COLO668 (cell line): ENCODE measurements at regions not wholly inside any gene's neighbourhood (a gene's known extent, or its start where the extent isn't known, plus 50 kb on each side); places are given as distances from the start of the nearest gene placed in this dataset.
"Not testable (repeated sequence)": the region's sequence is repeated elsewhere in the genome, so short reads cannot be mapped to it uniquely, and the experiment has no call there.

Experiments used
- DNase-seq: peaks from one replicate; lab custom pipeline; 2025; ENCODE audit not compliant: unreplicated experiment; lab: John Stamatoyannopoulos, UW

DNA sequence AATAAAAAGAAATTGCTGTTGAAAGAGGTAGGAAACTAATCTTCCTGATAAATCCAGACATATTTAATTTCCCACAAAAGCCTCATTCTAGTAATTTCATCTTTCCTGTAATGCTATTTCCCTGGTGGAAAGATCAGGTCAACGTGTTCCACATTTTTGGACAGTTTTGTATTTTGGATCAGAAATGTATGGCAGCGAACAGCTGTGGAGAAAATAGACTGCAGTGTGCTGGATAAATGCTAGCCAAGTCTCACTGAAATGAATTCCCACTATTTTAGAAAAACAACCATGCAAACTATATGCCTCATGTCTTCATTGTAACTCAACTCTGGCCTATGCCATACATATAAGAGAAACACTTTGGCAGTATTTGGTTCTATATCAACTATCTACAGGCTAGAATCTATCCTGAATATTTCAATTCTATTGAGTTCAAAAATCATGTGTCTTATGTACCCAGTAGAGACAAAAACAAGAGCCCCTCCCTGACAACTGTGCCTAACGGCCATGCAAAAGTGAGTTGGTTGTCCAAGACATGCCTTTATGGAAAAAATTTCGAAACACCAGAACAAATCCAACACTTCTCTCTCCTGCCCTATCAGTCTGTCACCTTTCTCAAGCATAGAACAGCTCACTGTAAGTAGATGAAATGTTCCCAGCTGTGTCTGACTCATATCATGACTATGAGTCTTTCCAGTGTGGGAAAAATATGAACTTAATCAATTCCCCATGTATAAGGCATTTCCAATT, 191.3 kb upstream of the NREP start:
- DNase-seq, result no peak

DNA sequence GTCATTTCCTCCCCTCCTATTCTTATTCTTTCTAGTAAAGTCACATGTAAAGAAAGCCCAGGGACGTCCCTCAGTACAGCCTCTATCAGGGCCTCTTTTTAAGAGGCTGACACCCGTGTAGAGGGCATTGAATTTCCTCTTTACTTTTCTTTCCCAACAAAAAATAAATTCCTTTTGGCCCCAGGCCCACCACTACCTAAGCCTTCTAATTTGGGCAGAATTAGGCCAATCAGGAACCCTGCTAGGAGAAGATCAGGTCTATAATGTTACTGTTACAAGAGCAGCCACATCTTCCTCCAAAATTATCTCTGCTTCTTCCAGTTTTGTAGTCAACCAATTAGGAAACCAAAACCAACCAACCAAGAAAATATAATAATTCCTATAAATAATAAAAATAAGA, 189.6 kb upstream of the NREP start:
- DNase-seq, result no peak

DNA sequence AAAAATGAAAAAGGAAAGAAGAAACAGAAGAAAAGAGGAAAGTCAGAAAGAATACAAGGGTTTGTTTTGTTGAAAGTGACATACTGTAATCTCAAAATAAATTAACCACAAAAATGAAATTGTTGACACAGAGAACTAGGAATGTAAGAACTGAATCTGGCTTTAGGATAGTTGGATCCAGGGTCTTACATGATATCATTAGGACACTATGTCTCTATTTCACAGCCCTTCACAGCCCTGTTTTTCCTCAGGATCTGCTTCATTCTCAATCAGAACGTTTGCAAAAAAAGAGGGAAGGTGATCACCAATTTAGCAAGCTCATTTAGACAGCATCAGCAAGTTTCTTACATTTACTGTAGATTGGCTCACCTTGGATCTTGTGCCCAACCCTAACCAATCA, 188.5 kb upstream of the NREP start:
- no peak for DNase-seq

GRCh38 chr5:111942661-111943401, 185.8 kb upstream of the NREP start:
- no peak for DNase-seq

- DNase-seq, result no peak
Observed at GRCh38 chr5:111942201-111942600, 185.2 kb upstream of the NREP start.

DNA sequence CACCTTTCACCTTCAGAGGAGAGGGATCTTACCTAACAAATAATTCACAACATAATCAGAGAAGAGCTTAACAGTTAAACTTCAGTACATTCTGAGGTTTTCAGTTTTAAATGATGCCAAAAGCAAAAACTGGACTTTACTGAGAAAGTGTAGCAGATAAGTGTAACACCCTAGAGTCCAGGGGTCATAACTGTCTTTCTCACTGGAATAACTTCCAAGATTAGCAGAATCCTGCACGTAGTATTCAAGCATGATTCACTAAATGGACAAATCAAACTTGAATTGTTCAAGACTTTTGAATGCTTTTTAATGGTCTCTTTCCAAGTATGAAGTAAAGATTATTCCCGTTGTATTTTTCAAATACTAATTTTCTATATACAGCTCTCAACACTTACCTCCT, 180.1 kb upstream of the NREP start:
- DNase-seq, result no peak

DNA sequence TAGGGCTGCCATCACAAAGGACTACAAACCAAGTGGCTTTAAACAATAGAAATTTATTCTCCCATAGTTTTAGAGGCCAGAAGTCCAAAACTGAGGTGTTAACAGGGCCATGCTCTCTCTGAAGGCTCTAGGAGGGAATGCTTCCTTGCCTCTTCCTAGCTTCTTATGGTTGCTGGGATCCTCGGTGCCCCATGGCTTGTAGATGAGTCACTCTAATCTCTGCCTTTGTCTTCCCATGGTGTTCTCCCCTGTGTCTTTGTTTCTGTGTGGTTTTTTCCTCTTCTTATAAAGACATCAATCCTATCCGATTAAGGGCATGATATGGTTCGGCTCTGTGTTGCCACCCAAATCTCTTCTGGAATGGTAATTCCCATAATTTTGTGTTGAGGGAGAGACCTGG, 178.8 kb upstream of the NREP start:
- no peak for DNase-seq

GRCh38 chr5:111935009-111935408, 178.0 kb upstream of the NREP start:
- DNase-seq, result no peak

DNA sequence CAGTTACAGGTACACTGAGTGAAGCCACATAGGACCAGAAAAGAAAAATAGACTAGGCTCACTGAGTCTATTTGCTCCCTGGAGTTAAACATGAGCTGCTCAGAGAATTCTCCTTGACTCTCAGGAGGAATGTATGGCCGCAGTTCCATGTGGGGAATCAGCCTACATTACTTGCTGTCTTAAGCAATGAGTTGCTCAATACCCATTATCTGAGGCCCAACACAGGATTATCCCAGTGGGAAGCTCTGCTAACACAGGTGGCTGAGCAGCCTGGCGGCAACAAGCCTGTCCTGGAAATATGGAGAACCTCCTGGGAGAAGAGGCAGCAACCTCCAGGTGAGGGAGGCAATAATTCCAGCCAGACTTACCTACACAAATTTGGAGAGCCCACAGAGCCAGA, 177.5 kb upstream of the NREP start:
- no peak for DNase-seq

DNA sequence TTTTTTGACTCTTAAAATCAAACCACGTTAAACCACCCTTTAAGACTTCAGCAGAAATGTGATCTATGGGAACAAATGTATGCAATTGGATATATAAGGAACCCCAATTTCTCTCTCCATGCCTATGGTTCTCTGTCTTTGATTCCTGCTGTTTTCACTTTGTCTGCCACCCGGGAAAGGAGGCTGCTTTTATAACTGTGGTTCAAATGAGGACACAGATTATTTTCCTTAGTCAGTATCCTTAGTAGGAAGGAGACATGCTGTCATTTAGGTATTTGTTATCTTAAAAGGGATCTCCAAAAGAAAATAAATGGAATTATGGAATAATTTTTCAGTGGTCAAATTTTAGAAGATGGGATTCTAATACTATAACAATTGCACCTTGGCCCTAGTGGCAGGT, 176.1 kb upstream of the NREP start:
- no peak for DNase-seq

DNA sequence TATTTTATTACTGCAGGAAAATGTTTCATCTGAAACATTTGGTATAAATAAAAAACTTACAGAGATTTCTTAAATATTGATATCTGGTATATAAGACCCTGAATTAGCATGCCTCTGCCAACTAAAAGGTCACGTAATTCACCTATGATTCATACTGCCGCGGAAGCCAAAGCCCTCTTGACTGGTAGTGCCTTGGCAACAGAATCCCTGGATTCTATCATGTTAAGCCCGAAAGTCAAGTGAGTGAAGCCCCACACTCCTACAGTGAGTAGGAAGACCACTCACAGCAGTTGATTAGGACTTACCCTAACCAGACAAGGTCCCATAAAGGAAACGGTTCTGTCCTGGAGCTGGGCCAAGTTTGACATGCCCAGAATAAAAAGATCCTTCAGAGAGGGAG, 175.6 kb upstream of the NREP start:
- DNase-seq, result no peak

- no peak for DNase-seq
Observed at GRCh38 chr5:111932199-111932598, 175.2 kb upstream of the NREP start.

DNA sequence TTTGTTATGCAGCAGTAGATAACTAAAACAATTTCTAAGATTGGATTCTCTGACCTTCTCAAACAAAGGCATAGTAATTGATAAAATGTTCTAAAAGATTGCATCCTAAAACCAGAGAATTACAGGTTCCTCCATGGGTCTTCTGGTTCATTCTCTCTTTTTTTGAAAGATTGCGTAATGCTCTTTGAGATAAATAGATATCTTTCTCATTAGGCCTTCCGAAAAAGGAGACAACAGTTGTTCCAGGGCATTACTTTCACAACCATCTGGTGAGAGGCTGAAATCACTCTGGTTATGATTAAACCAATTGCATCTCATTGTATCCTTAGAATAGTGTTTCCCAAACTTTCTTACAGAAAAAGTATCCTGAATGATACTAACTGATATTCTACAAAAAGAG, 174.7 kb upstream of the NREP start:
- DNase-seq, result no peak

DNA sequence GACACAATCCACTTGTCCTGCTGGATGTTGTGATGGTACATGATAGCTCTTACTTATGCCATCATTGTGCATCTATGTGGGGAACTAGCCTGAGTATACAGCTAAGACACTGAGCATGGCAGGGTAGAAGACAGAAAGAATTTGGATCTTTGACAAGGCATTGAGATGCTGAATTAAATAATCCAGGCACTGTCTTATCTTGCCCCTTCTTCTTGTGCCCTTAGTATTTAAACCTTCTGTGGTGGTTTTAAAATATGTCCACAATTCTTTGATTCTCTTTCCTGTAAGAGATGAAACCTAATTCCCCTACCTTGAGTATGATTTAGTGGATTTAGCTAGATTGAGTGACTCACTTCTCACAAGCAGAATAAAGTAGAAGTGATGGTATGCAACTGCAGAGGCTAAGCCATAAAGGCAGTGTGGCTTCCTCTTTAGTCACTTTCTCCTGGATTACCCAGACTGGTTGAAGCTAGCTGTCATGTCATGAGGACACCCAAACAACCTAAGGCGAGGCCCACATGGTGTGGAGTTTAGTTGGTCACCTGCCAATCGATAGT, 174.0 kb upstream of the NREP start:
- no peak for DNase-seq

GRCh38 chr5:111930449-111930848, 173.5 kb upstream of the NREP start:
- no peak for DNase-seq

DNA sequence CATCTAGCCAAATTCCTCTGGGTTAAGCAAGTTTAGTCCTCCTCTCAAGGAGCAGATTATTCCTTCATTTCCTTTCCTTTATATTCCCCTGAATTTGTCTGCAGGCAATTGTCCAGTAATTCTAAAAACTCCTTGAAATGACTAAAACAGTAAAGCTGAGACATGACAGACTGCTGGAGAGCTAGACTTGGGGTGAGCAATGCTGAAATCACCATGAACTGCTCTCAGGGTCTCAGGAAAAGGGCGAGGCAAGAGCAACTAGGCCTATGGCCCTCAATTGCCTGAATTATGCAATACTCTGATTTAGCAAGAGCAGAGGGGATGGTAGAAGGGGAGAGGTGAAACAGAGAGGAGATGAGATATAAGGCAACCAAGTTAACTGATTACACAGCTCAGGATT, 172.9 kb upstream of the NREP start:
- no peak for DNase-seq

- no peak for DNase-seq
Observed at GRCh38 chr5:111929261-111929660, 172.3 kb upstream of the NREP start.

GRCh38 chr5:111928511-111928910, 171.5 kb upstream of the NREP start:
- no peak for DNase-seq

- no peak for DNase-seq
Observed at GRCh38 chr5:111927191-111927590, 170.2 kb upstream of the NREP start.

- no peak for DNase-seq
Observed at GRCh38 chr5:111926026-111926425, 169.0 kb upstream of the NREP start.

DNA sequence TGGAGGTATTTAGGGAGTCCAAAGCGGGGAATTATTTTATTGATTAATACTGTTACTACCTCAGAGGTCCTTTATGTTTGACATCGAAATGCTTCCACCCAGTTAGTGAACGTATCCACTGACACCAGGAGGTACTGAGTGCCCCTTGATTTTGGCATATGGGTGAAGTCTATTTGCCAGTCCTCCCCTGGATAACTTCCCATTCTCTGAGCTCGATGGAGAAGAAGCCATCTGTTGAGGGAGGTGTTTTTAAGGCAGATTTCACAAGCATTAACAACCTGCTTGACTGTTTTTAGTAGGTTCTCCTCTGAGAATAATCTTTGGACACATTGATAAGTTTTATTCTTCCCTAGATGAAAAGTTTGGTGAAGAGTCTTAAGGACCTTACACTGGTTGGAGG, 165.3 kb upstream of the NREP start:
- no peak for DNase-seq

- not testable (repeated sequence) for DNase-seq
Observed at GRCh38 chr5:111921691-111922090, 164.7 kb upstream of the NREP start.
